Astrocyte (in vitro differentiated cells and primary cell): ENCODE measurements at regions not wholly inside any gene's neighbourhood (a gene's known extent, or its start where the extent isn't known, plus 50 kb on each side); places are given as distances from the start of the nearest gene placed in this dataset.

Experiments
- EZH2 ChIP-seq: IDR thresholded peaks from 2 replicates; pipeline ENCODE4 v1.6.1; 2012; ENCODE audit warnings: mild to moderate bottlenecking, low read length, inconsistent platforms; ENCODE audit not compliant: insufficient read depth
- TF ChIP-seq, protein P1 (sequence below): IDR thresholded peaks from 2 replicates; pipeline ENCODE4 v1.5.1; 2011; ENCODE audit warnings: low read depth, mild to moderate bottlenecking, inconsistent platforms, low read length, moderate library complexity; ENCODE audit not compliant: insufficient read depth

DNA sequence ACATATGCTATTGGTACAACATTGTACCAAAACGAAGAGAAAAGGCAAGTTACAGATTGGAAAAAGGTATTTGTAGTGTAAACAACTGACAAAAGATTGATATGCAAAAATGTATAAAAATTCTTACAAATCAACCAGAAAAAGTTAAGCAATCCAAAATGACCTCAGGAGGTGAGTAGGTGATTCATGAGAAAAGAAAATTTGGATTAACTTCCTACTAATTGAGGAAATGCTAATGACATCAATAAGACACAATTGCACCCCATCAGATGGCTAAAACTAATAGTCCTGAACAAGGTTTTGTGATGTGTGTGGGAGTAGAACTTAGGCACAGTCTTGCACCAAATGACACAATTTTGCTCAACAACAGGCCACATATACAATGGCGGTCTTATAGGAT lies 129.3 kb downstream of the COPS8 start:
- TF ChIP-seq, protein P1, sequence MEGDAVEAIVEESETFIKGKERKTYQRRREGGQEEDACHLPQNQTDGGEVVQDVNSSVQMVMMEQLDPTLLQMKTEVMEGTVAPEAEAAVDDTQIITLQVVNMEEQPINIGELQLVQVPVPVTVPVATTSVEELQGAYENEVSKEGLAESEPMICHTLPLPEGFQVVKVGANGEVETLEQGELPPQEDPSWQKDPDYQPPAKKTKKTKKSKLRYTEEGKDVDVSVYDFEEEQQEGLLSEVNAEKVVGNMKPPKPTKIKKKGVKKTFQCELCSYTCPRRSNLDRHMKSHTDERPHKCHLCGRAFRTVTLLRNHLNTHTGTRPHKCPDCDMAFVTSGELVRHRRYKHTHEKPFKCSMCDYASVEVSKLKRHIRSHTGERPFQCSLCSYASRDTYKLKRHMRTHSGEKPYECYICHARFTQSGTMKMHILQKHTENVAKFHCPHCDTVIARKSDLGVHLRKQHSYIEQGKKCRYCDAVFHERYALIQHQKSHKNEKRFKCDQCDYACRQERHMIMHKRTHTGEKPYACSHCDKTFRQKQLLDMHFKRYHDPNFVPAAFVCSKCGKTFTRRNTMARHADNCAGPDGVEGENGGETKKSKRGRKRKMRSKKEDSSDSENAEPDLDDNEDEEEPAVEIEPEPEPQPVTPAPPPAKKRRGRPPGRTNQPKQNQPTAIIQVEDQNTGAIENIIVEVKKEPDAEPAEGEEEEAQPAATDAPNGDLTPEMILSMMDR, result no peak
- no peak for TF ChIP-seq EZH2
